ELR (cell line): ENCODE measurements at regions not wholly inside any gene's neighbourhood (a gene's known extent, or its start where the extent isn't known, plus 50 kb on each side); places are given as distances from the start of the nearest gene placed in this dataset.

Experiments used
- DNase-seq: peaks from one replicate; pipeline ENCODE4 v3.0.0-alpha.2; 2015; ENCODE audit warnings: low read depth

DNA sequence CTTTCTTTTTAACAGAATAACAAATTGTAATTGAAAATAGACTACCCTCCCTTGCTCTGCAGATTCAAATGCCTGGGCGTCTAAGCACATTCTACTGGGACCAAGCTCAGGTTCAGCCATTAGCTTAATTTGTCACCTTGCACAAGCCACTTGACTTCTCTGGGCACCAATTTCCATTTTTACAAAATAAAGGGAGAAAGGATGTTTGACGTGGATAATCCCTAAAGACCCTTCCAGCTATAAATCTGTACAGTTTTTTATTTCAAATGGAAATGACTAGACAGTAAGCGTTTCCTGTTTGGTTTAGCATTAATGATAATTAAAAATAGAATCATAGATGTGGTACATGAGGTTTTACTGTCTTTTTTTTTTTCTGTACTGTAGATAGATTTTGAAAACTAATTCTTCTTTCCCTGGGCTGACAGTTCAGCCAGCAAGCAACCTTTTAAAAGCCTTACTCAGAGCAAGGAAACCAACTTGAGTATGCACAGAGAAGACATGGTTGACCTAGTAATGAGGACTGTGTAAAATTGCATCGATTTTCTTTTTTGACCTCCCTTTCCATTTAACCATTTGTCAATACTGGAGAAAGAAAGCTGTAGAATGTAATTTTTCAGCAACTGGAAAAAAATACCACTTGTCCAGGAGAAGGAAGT, 1329.5 kb upstream of the CDH8 start:
- DNase-seq, result no peak

- DNase-seq, result no peak
These were observed 1327.5 kb upstream of the CDH8 start for GRCh38 chr16:63363738-63364137.

GRCh38 chr16:63361032-63361624, 1324.9 kb upstream of the CDH8 start:
- peak; percentile 49 for DNase-seq

DNA sequence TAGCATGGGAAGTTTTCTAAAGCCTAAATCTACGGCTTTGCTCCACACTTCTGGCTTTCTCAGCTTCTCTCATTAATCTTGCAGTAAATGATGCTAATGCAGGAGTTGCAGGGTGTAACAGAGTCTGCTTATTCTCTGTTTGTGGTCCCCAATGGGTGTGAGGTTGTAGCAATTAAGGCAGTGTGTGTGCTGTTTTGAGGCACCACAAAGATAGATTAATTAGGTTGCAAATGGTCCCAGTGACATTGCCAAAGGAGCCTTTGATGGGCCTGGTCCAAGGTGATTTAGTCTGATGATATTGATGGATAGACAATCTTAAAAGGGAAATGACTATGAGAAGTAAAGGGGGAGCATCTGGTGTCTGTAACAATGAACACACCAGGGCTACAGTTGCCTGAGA, 1313.7 kb upstream of the CDH8 start:
- DNase-seq, result no peak

DNA sequence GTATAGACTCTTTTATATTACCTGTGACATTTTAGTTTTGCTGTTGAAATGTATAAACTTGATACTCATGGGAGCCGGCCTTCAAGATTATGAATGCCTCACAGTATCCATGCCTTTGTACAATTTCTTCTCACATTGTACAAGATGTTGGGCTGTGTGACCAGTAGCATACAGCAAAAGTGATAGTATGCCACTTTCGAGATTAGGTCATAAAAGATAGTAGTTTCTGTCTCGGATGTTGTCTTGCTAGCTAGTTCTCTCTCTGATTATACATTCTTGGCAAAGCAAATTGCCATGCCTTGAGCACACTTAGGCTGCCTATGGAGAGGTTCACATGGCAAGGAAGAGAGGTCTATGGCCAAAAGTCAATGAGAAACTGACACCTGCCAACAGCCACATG, 1309.8 kb upstream of the CDH8 start:
- no peak for DNase-seq

- DNase-seq, result no peak
These were observed 1301.0 kb upstream of the CDH8 start for GRCh38 chr16:63337264-63337663.

DNA sequence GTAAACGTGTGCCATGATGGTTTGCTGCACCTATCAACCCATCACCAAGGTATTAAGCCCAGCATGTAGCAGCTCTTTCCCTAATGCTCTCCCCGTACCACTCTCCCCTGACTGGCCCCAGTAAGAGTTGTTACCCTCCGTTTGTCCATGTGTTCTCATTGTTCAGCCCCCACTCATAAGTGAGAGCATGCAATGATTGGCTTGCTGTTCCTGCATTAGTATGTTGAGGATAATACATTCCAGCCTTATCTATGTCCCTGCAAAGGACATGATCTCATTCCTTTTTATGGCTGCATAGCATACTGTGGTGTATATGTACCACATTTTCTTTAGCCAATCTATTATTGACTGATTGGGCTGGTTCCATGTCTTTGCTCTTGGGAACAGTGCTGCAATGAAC, 1294.9 kb upstream of the CDH8 start:
- DNase-seq, result no peak

DNA sequence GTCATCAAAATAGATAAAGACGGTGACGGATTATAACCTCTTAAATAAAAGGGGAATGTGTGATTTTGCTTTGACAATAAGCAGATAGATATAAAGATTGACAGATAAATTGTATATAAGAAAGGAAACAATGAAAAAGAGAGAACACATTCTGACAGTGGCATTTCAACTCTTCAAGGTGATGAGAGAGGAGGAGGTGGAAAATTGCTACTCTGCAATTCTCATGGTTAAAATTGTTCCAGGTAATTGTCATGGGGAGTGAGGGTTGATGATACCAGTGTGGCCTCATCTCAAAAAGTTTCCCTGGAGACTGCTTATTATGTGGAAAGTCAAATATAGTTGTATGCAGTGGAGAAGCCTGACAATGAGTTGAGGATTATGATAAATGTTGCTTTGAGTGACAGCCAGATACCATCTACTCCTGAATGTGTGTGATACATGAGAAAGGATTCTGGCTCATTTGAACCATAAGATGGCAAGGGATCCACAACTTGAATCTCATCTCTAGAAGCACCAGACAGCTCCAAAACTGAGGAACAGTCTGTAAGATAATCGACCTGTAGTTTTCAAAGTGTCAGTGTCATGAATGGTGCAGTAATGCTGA, 1290.6 kb upstream of the CDH8 start:
- no peak for DNase-seq

DNA sequence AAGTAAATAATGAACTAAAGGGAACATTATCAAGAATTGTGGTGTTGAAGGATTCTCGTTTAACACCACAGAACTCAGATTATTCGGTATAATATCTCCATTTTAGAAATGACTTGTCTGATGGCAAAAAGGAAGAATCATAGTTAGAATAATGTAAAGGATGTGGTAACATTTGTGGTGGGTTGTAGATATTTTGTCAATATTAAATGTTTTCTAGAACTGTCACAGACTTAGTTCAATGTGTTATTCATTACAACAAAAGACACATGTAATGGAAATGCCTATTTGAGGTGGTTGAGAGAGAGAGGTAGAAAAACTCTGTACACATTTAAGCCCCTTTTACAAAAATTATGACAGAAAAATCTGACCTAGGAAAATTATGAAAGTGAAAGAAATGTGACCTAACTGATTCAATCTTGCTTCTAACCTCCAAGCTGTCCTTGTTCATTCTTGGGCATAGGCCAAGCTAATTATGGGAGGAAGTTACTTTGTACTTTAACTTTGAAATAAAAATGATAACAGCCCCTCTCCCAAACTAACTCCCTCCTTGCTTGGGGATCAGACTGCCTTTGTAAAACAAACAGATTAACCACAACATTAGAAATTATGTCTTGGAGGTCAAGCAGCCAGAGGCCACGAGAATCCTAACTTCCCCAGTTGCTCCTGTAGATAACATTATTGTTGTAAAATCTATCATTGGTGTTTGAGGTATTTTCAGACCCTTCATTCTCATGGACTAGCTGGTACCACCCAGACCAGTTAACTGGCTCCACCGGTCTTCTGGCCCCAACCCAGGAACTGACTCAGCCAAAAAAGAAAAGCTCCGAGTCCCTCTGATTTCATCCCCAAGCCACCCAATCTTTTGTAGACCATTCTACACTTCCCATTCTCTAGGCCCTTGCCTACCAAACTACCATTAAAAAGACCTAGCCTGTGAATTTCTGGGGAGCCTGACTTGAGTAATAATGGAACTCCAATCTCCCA, 1287.8 kb upstream of the CDH8 start:
- DNase-seq, result no peak

- DNase-seq, result no peak
These were observed 1286.8 kb upstream of the CDH8 start for GRCh38 chr16:63323055-63323454.

DNA sequence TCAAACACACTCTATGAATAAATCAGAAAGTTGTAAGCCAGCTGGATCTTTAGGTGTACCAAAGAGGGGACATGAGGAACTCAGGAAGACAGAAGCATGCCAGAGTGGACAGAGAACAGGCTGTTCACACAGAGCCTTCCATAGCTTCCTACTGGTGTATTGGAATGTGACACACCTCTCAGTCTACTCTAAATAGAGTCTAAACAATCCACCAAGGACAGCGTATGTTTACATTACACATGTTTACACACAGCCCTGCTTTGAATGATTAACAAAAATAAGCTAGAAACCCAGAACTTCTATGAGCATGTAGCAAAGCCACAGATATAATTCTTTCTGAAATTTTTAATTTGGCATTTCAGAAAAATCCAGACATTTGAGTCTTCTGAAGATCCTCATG, 1279.0 kb upstream of the CDH8 start:
- DNase-seq, result no peak

GRCh38 chr16:63312346-63312745, 1276.1 kb upstream of the CDH8 start:
- DNase-seq, result no peak

- no peak for DNase-seq
These were observed 1275.1 kb upstream of the CDH8 start for GRCh38 chr16:63311313-63311712.

DNA sequence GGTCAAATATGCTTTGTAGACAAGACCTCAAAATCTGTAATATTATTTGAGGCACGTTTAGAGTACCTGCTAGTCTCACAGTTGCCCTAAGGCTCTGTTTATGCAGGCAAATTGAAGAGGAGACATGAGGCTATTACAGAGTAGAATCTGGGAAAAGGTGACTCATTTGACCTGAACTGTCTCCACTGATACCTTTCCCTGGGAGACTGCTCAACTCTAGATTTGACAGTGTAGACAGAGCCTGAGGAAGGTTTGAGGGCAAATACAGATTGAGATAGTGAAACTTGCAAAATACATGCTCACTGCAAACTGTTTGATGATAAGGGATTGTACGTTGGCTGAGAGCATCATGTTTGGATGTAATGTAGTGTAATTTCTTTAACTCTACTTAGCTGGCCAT, 1266.6 kb upstream of the CDH8 start:
- no peak for DNase-seq

GRCh38 chr16:63301349-63301748, 1265.1 kb upstream of the CDH8 start:
- DNase-seq, result no peak

DNA sequence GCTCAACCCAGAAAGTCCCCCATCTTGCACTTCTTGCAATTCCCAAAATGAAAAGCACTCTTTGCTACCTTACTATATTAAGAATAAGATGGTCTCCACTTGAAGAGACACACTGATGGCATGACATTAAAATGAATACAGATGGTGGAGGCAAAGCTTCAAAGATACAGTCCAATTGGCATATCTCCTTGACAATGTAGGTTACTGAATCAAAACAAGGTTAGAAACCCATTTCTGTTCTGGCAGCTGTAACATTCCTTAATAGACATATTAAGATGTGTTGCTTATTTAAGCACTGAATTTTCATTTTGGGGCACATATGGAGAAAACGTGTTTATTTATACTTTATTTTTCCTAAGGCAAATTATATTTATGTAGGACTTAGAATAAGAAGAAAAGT, 1262.8 kb upstream of the CDH8 start:
- DNase-seq, result no peak

- no peak for DNase-seq
These were observed 1255.8 kb upstream of the CDH8 start for GRCh38 chr16:63292036-63292435.

DNA sequence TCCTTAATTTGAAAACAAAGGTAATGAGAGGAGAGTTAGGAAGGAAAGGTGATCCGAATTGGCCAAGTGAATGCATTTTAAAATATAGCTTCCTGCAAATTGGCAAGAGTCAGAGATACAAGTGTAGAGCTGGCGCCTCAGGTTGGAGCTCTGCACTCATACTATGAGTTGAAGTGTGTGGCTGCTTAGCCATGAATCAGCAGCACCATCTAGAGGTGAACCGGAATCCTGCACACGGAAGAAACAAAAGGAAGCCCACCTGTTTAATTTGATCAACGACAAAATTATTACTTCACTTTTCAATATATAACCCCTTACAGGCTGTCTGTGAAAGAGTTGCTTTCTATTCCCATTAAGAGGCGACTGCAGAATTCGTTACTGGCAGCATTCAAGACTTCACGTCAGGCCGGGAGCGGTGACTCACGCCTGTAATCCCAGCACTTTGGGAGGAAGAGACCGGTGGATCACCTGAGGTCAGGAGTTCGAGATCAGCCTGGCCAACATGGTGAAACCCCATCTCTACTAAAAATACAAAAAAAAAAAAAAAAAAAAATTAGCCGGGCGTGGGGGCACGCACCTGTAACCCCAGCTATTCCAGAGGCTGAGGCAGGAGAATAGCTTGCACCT, 1253.7 kb upstream of the CDH8 start:
- DNase-seq, result peak; percentile 0

- DNase-seq, result no peak
These were observed 1251.2 kb upstream of the CDH8 start for GRCh38 chr16:63287401-63287800.

DNA sequence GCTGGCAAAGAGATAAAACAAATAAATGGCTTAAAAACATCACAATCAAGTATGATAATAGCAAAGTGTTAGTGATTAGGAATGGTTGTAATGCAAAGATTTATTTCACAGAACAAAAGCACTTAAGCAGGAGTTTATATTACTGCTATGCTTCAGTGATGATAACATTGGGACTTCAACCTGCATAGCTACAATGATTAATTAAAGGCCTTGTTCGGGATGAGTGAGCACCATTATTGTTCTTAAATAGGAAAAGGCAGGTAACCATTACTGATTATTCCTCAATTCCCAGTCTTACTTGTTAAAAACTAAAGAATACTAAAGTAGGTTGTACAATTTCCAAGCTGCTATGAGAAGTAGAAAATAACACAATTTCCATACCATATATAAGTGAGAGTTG, 1247.5 kb upstream of the CDH8 start:
- DNase-seq, result no peak

- no peak for DNase-seq
These were observed 1208.4 kb upstream of the CDH8 start for GRCh38 chr16:63244631-63245030.

DNA sequence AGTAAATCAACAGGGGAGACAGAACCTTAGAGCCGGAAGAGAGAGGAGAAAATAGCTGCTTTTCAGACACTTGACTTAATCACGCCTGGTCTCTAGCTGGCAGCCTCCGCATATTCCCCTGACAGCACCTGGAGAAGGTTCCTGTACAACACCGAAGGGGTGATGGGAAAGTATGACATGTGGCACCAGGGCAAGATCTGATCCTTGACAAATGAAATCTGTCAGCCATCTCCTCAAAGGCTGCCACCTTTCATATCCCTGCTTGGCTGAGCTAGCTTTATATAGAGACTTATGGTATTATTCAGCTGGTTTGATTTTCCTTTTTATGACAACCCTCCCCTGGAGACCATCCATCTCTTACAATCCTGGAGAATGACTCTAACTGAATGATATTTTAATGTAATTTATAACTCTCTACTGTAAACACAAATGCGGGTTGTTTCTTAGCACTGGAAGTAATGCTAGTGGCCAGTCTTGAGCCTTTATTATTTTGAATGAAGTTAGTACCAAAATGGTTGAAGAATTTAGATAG, 1205.3 kb upstream of the CDH8 start:
- no peak for DNase-seq
